Pancreas (tissue), 10 donors: ENCODE measurements at regions not wholly inside any gene's neighbourhood (a gene's known extent, or its start where the extent isn't known, plus 50 kb on each side); places are given as distances from the start of the nearest gene placed in this dataset.
"Not testable (repeated sequence)": the region's sequence is repeated elsewhere in the genome, so short reads cannot be mapped to it uniquely, and the experiment has no call there.

Source experiments
- ATAC-seq, 4 donors: fragments of 200-7000 bp; cut with Tn5 transposase; one replicate each; pipeline versions ENCODE4 v1.8.0 to v1.9.1; 2020; ENCODE audit warnings: mild to moderate bottlenecking in 4 of 4, moderate library complexity in 4 of 4
- DNase-seq, 6 donors: peaks; one replicate each; pipeline ENCODE4 v3.0.0-alpha.2; 2020
- FAIRE-seq: peaks from 2 replicates; lab custom pipeline; 2012; peaks lifted over from hg19 to GRCh38; lab: Jason Lieb, UNC
- H3K27ac ChIP-seq, 4 donors: fragments of 200-600 bp; sonication (generic); 1 replicate in 3 of 4; 2 replicates in 1 of 4; pipeline versions ENCODE4 v1.5.0 to v1.8.0; 2020
- H3K27me3 ChIP-seq, 4 donors: fragments of 200-600 bp; one replicate each; pipeline ENCODE4 v1.8.0; 2021
- H3K36me3 ChIP-seq, 3 donors: fragments of 200-600 bp; sonication (generic) in 1 of 3; one replicate each; pipeline versions ENCODE4 v1.5.0 to v1.8.0; 2020 to 2021
- H3K4me1 ChIP-seq, 3 donors: fragments of 200-600 bp; one replicate each; pipeline ENCODE4 v1.8.0; 2021
- H3K4me3 ChIP-seq, 4 donors: fragments of 200-600 bp; sonication (generic) in 2 of 4; one replicate each; pipeline versions ENCODE4 v1.5.0 to v1.8.0; 2020 to 2021
- H3K9me3 ChIP-seq, 4 donors: fragments of 200-600 bp; one replicate each; pipeline ENCODE4 v1.8.0; 2021
- CTCF ChIP-seq, 4 donors: fragments of 200-600 bp; sonication (generic) in 3 of 4; IDR thresholded peaks; one replicate each; pipeline versions ENCODE4 v1.5.0 to v1.8.0; 2021; ENCODE audit warnings: antibody characterized with exemption in 4 of 4
- WGBS, 2 donors: extraction: QIAGEN DNeasy Blood & Tissue Kit; methylation state at CpG; one replicate each; pipeline ENCODE4 v1.1.7; 2013; 5-methylcytosine and 5-hydroxymethylcytosine counted together
- intact Hi-C, 3 donors: fragments of 100-400 bp; cut with DNase I; formaldehyde crosslinking; loops; one replicate each; pipeline versions ENCODE4 v1.11.1 to v1.14.2; 2022
- donor health status: healthy with polysubstance abuse.
- donor health status: DM: no; HTN: no; CAD: no; lungs with moderate emphysema.
- donor health status: DM: no; HTN: no; CAD: no.
- donor health status: control.
- donor health status: control.
- donor health status: Bipolar disorder and iron deficiency.
- donor health status: DM: yes; HTN: yes; CAD: no.
- donor health status: DM: no; HTN: no; CAD: no.
- donor health status: DM: no; HTN: no; CAD: no.
- donor health status: DM: yes; HTN: yes; CAD: no.

- no peaks in the 10 kb centered on the region for H3K27me3 ChIP-seq
- FAIRE-seq: no peak
- H3K27ac ChIP-seq: no peak overlapping the region
- DNase-seq: no peak
- no peaks in the 10 kb centered on the region for H3K4me1 ChIP-seq
- intact Hi-C loops: no loop called here
- ATAC-seq: no peak
- no peaks in the 10 kb centered on the region for H3K36me3 ChIP-seq
- TF ChIP-seq CTCF (IDR thresholded peaks at IDR 0.05): no peak
- no peak overlapping the region for H3K4me3 ChIP-seq
- no peaks in the 10 kb centered on the region for H3K9me3 ChIP-seq
These were observed 209.2 kb downstream of the LNPK start for GRCh38 chr2:175792881-175793280.

- WGBS, 2 donors: 92% methylated on average over 5 of the region's 5 CpGs
- no peak for TF ChIP-seq CTCF (IDR thresholded peaks at IDR 0.05)
- Histone ChIP-seq H3K4me1 (no peaks in the 10 kb centered on the region), H3K9me3 (no peaks in the 10 kb centered on the region), H3K27ac (no peak overlapping the region), H3K27me3 (no peaks in the 10 kb centered on the region), H3K36me3 (no peaks in the 10 kb centered on the region), H3K4me3 (no peak overlapping the region)
- FAIRE-seq (no peak), ATAC-seq (no peak), DNase-seq (no peak)
- intact Hi-C loops: no loop called here
These were observed 209.9 kb downstream of the LNPK start for GRCh38 chr2:175792199-175792598.

- H3K27ac ChIP-seq: no peak overlapping the region
- H3K27me3 ChIP-seq: no peaks in the 10 kb centered on the region
- FAIRE-seq (no peak), DNase-seq (no peak), ATAC-seq (no peak)
- no peaks in the 10 kb centered on the region for H3K9me3 ChIP-seq
- no peak overlapping the region for H3K4me3 ChIP-seq
- no peak for TF ChIP-seq CTCF (IDR thresholded peaks at IDR 0.05)
- intact Hi-C loops: no loop called here
- H3K36me3 ChIP-seq: no peaks in the 10 kb centered on the region
- no peaks in the 10 kb centered on the region for H3K4me1 ChIP-seq
- 59 to 69% methylated on average over 3 of the region's 3 CpGs for WGBS, 2 donors
These were observed 215.5 kb downstream of the LNPK start for GRCh38 chr2:175786471-175787124.

GRCh38 chr2:175777337-175777736 lies 224.7 kb downstream of the LNPK start:
- WGBS, 2 donors: 51 to 56% methylated on average over 2 of the region's 2 CpGs
- H3K27me3 ChIP-seq, H3K4me3 ChIP-seq, H3K9me3 ChIP-seq, ATAC-seq, H3K4me1 ChIP-seq, H3K27ac ChIP-seq, H3K36me3 ChIP-seq, DNase-seq, intact Hi-C loops, FAIRE-seq: not testable (repeated sequence)

GRCh38 chr2:175769200-175769599 lies 232.9 kb downstream of the LNPK start:
- FAIRE-seq: no peak
- WGBS, 2 donors: 29 to 35% methylated on average over 1 of the region's 1 CpG

More at GRCh38 chr2:175769200-175769599, 232.9 kb downstream of the LNPK start:
- ATAC-seq (no peak), DNase-seq (no peak)
- H3K27ac ChIP-seq: no peak overlapping the region
- H3K4me1 ChIP-seq: no peaks in the 10 kb centered on the region
- intact Hi-C loops: no loop called here
- no peak overlapping the region for H3K4me3 ChIP-seq
- H3K27me3 ChIP-seq: no peaks in the 10 kb centered on the region
- no peak for TF ChIP-seq CTCF (IDR thresholded peaks at IDR 0.05)
- no peaks in the 10 kb centered on the region for H3K9me3 ChIP-seq
- H3K36me3 ChIP-seq: no peaks in the 10 kb centered on the region
